ENCODE measurements at regions not wholly inside any gene's neighbourhood (a gene's known extent, or its start where the extent isn't known, plus 50 kb on each side); places are given as distances from the start of the nearest gene placed in this dataset.
A peak's percentile ranks its signal among the peaks of the same experiment; 100 is the strongest.
"Not testable (repeated sequence)": the region's sequence is repeated elsewhere in the genome, so short reads cannot be mapped to it uniquely, and the experiment has no call there.

- H3K27me3 ChIP-seq; H3K36me3 ChIP-seq; H3K27ac ChIP-seq; H3K4me1 ChIP-seq; H3K9me3 ChIP-seq (replicated peaks); H3K4me3 ChIP-seq; DNase-seq: not testable (repeated sequence)
These were observed 215.0 kb downstream of the STIM2 start for GRCh38 chr4:27075603-27076002.

GRCh38 chr4:27078934-27079455 is 218.4 kb downstream of the STIM2 start:
- Histone ChIP-seq H3K9me3 (replicated peaks) (no peaks in the 10 kb centered on the region), H3K27ac (no peak overlapping the region), H3K27me3 (peaks cover 4% of the 10 kb centered on the region; the same call in 1 of the 2 replicates), H3K4me1 (no peaks in the 10 kb centered on the region), H3K36me3 (no peaks in the 10 kb centered on the region), H3K4me3 (no peak overlapping the region)
- DNase-seq: no peak

GRCh38 chr4:27081675-27082586 is 221.3 kb downstream of the STIM2 start:
- Histone ChIP-seq H3K4me1 (peaks cover 6% of the 10 kb centered on the region; the same call in 1 of the 2 replicates), H3K9me3 (replicated peaks) (no peaks in the 10 kb centered on the region), H3K4me3 (no peak overlapping the region), H3K27ac (no peak overlapping the region), H3K27me3 (peaks cover 4% of the 10 kb centered on the region), H3K36me3 (no peaks in the 10 kb centered on the region)
- no peak for DNase-seq

- Histone ChIP-seq H3K36me3 (no peaks in the 10 kb centered on the region), H3K27ac (no peak overlapping the region), H3K9me3 (replicated peaks) (no peaks in the 10 kb centered on the region), H3K4me1 (peaks cover 6% of the 10 kb centered on the region; the same call in 1 of the 2 replicates), H3K4me3 (no peak overlapping the region), H3K27me3 (peaks cover 4% of the 10 kb centered on the region)
- no peak for DNase-seq
These were observed 222.1 kb downstream of the STIM2 start for GRCh38 chr4:27082776-27083175.

- Histone ChIP-seq H3K27me3 (no peaks in the 10 kb centered on the region; the same call in 1 of the 2 replicates), H3K4me3 (peak overlapping the region; percentile 43)
- peak; percentile 45 to 66 for DNase-seq
These were observed 224.2 kb downstream of the STIM2 start for GRCh38 chr4:27084685-27085361.

GRCh38 chr4:27085396-27085795 is 224.8 kb downstream of the STIM2 start:
- Histone ChIP-seq H3K36me3 (no peaks in the 10 kb centered on the region), H3K27ac (no peak overlapping the region), H3K4me3 (peak overlapping the region; percentile 43), H3K4me1 (peaks cover 6% of the 10 kb centered on the region; the same call in 1 of the 2 replicates), H3K27me3 (no peaks in the 10 kb centered on the region; the same call in 1 of the 2 replicates), H3K9me3 (replicated peaks) (no peaks in the 10 kb centered on the region)
- no peak for DNase-seq

More at GRCh38 chr4:27084685-27085361, 224.2 kb downstream of the STIM2 start:
- H3K4me1 ChIP-seq: peaks cover 6% of the 10 kb centered on the region; the same call in 1 of the 2 replicates
- no peak overlapping the region for H3K27ac ChIP-seq
- no peaks in the 10 kb centered on the region for H3K9me3 ChIP-seq (replicated peaks)
- no peaks in the 10 kb centered on the region for H3K36me3 ChIP-seq

GRCh38 chr4:27087306-27088045 is 226.8 kb downstream of the STIM2 start:
- peaks cover 6% of the 10 kb centered on the region; the same call in 1 of the 2 replicates for H3K4me1 ChIP-seq
- no peak overlapping the region for H3K27ac ChIP-seq
- DNase-seq: no peak
- no peak overlapping the region for H3K4me3 ChIP-seq
- H3K9me3 ChIP-seq (replicated peaks): no peaks in the 10 kb centered on the region
- H3K27me3 ChIP-seq: no peaks in the 10 kb centered on the region; the same call in 1 of the 2 replicates
- H3K36me3 ChIP-seq: no peaks in the 10 kb centered on the region

GRCh38 chr4:27088491-27088890 is 227.8 kb downstream of the STIM2 start:
- Histone ChIP-seq H3K36me3 (no peaks in the 10 kb centered on the region), H3K27ac (no peak overlapping the region), H3K4me3 (no peak overlapping the region), H3K4me1 (peaks cover 6% of the 10 kb centered on the region; the same call in 1 of the 2 replicates), H3K27me3 (no peaks in the 10 kb centered on the region; the same call in 1 of the 2 replicates), H3K9me3 (replicated peaks) (no peaks in the 10 kb centered on the region)
- no peak for DNase-seq

- no peak for DNase-seq
- Histone ChIP-seq H3K27ac (no peak overlapping the region), H3K4me3 (no peak overlapping the region), H3K9me3 (replicated peaks) (no peaks in the 10 kb centered on the region), H3K36me3 (no peaks in the 10 kb centered on the region), H3K4me1 (peaks cover 6% of the 10 kb centered on the region; the same call in 1 of the 2 replicates), H3K27me3 (no peaks in the 10 kb centered on the region; the same call in 1 of the 2 replicates)
These were observed 228.5 kb downstream of the STIM2 start for GRCh38 chr4:27089186-27089585.

GRCh38 chr4:27090406-27090805 is 229.8 kb downstream of the STIM2 start:
- 0 out of 2 replicates have a peak, but pooled peaks cover under 1% of the 10 kb centered on the region for H3K4me1 ChIP-seq
- no peak for DNase-seq
- no peaks in the 10 kb centered on the region for H3K36me3 ChIP-seq
- H3K27ac ChIP-seq: no peak overlapping the region
- no peak overlapping the region for H3K4me3 ChIP-seq
- no peaks in the 10 kb centered on the region for H3K9me3 ChIP-seq (replicated peaks)
- no peaks in the 10 kb centered on the region for H3K27me3 ChIP-seq

GRCh38 chr4:27094224-27094623 is 233.6 kb downstream of the STIM2 start:
- Histone ChIP-seq H3K27ac (no peak overlapping the region), H3K27me3 (no peaks in the 10 kb centered on the region), H3K9me3 (replicated peaks) (no peaks in the 10 kb centered on the region), H3K4me1 (no peaks in the 10 kb centered on the region), H3K4me3 (no peak overlapping the region), H3K36me3 (no peaks in the 10 kb centered on the region)
- DNase-seq: no peak

GRCh38 chr4:27094783-27095182 is 234.1 kb downstream of the STIM2 start:
- no peak overlapping the region for H3K4me3 ChIP-seq
- H3K36me3 ChIP-seq: no peaks in the 10 kb centered on the region
- no peaks in the 10 kb centered on the region for H3K4me1 ChIP-seq
- H3K27ac ChIP-seq: no peak overlapping the region
- no peak for DNase-seq
- H3K9me3 ChIP-seq (replicated peaks): no peaks in the 10 kb centered on the region
- no peaks in the 10 kb centered on the region for H3K27me3 ChIP-seq

GRCh38 chr4:27096142-27096824 is 235.6 kb downstream of the STIM2 start:
- Histone ChIP-seq H3K9me3 (replicated peaks) (no peaks in the 10 kb centered on the region), H3K4me3 (no peak overlapping the region), H3K4me1 (no peaks in the 10 kb centered on the region), H3K27ac (no peak overlapping the region), H3K27me3 (no peaks in the 10 kb centered on the region), H3K36me3 (no peaks in the 10 kb centered on the region)
- no peak for DNase-seq

- H3K36me3 ChIP-seq: no peaks in the 10 kb centered on the region
- H3K27ac ChIP-seq: no peak overlapping the region
- no peaks in the 10 kb centered on the region for H3K9me3 ChIP-seq (replicated peaks)
- no peak overlapping the region for H3K4me3 ChIP-seq
- DNase-seq: no peak
- no peaks in the 10 kb centered on the region for H3K4me1 ChIP-seq
- H3K27me3 ChIP-seq: no peaks in the 10 kb centered on the region; the same call in 1 of the 2 replicates
These were observed 237.4 kb downstream of the STIM2 start for GRCh38 chr4:27098034-27098433.

Data from SJCRH30 (cell line).